ENCODE measurements at regions not wholly inside any gene's neighbourhood (a gene's known extent, or its start where the extent isn't known, plus 50 kb on each side); places are given as distances from the start of the nearest gene placed in this dataset.
"Not testable (repeated sequence)": the region's sequence is repeated elsewhere in the genome, so short reads cannot be mapped to it uniquely, and the experiment has no call there.

- DNase-seq (ENCODE audit: low read depth in 3 of 3) = not testable (repeated sequence)
Measured at GRCh38 chr15:81822587-81822986, 223.2 kb downstream of the MEX3B start.

- no peak for DNase-seq (ENCODE audit: low read depth in 3 of 3)
Measured at GRCh38 chr15:81819924-81820635, 225.7 kb downstream of the MEX3B start.

GRCh38 chr15:81814882-81815455, 230.8 kb downstream of the MEX3B start:
- no peak for DNase-seq (ENCODE audit: low read depth in 3 of 3)

GRCh38 chr15:81813215-81813614, 232.6 kb downstream of the MEX3B start:
- DNase-seq (ENCODE audit: low read depth in 3 of 3) = no peak

GRCh38 chr15:81812456-81812855, 233.4 kb downstream of the MEX3B start:
- no peak for DNase-seq (ENCODE audit: low read depth in 3 of 3)

- DNase-seq (ENCODE audit: low read depth in 3 of 3) = no peak
Measured at GRCh38 chr15:81811736-81812135, 234.1 kb downstream of the MEX3B start.

- no peak for DNase-seq (ENCODE audit: low read depth in 3 of 3)
Measured at GRCh38 chr15:81809543-81809942, 236.3 kb downstream of the MEX3B start.

- DNase-seq (ENCODE audit: low read depth in 3 of 3) = no peak
Measured at GRCh38 chr15:81807806-81808205, 238.0 kb downstream of the MEX3B start.

- no peak for DNase-seq (ENCODE audit: low read depth in 3 of 3)
Measured at GRCh38 chr15:81807186-81807585, 238.6 kb downstream of the MEX3B start.

- no peak for DNase-seq (ENCODE audit: low read depth in 3 of 3)
Measured at GRCh38 chr15:81795899-81796298, 249.9 kb downstream of the MEX3B start.

GRCh38 chr15:81792646-81793045, 253.2 kb downstream of the MEX3B start:
- no peak for DNase-seq (ENCODE audit: low read depth in 3 of 3)

GRCh38 chr15:81791322-81791721, 254.5 kb downstream of the MEX3B start:
- DNase-seq (ENCODE audit: low read depth in 3 of 3) = not testable (repeated sequence)

GRCh38 chr15:81789403-81789802, 256.4 kb downstream of the MEX3B start:
- no peak for DNase-seq (ENCODE audit: low read depth in 3 of 3)

GRCh38 chr15:81786776-81787175, 259.0 kb downstream of the MEX3B start:
- no peak for DNase-seq (ENCODE audit: low read depth in 3 of 3)

GRCh38 chr15:81785679-81786078, 260.1 kb downstream of the MEX3B start:
- no peak for DNase-seq (ENCODE audit: low read depth in 3 of 3)

GRCh38 chr15:81785181-81785580, 260.6 kb downstream of the MEX3B start:
- no peak for DNase-seq (ENCODE audit: low read depth in 3 of 3)

GRCh38 chr15:81784751-81785150, 261.1 kb downstream of the MEX3B start:
- no peak for DNase-seq (ENCODE audit: low read depth in 3 of 3)

- no peak for DNase-seq (ENCODE audit: low read depth in 3 of 3)
Measured at GRCh38 chr15:81783586-81783985, 262.2 kb downstream of the MEX3B start.

GRCh38 chr15:81783076-81783475, 262.7 kb downstream of the MEX3B start:
- no peak for DNase-seq (ENCODE audit: low read depth in 3 of 3)

- DNase-seq (ENCODE audit: low read depth in 3 of 3) = no peak
Measured at GRCh38 chr15:81781395-81781794, 264.4 kb downstream of the MEX3B start.

- no peak for DNase-seq (ENCODE audit: low read depth in 3 of 3)
Measured at GRCh38 chr15:81780966-81781365, 264.9 kb downstream of the MEX3B start.

- no peak for DNase-seq (ENCODE audit: low read depth in 3 of 3)
Measured at GRCh38 chr15:81779181-81779580, 266.6 kb downstream of the MEX3B start.

GRCh38 chr15:81777546-81777945, 268.3 kb downstream of the MEX3B start:
- DNase-seq (ENCODE audit: low read depth in 3 of 3) = no peak

- no peak for DNase-seq (ENCODE audit: low read depth in 3 of 3)
Measured at GRCh38 chr15:81776976-81777375, 268.8 kb downstream of the MEX3B start.
